IPS-20b (cell line): ENCODE measurements at regions not wholly inside any gene's neighbourhood (a gene's known extent, or its start where the extent isn't known, plus 50 kb on each side); places are given as distances from the start of the nearest gene placed in this dataset.
A peak's percentile ranks its signal among the peaks of the same experiment; 100 is the strongest.
"Not testable (repeated sequence)": the region's sequence is repeated elsewhere in the genome, so short reads cannot be mapped to it uniquely, and the experiment has no call there.

Source experiments
- H3K27ac ChIP-seq: one replicate; pipeline ENCODE4 v1.5.1; 2013; ENCODE audit warnings: low read length
- H3K27me3 ChIP-seq: 2 replicates; pipeline ENCODE4 v1.6.1; 2013; ENCODE audit warnings: mild to moderate bottlenecking, low read length, inconsistent platforms; ENCODE audit not compliant: insufficient read depth
- H3K36me3 ChIP-seq: 2 replicates; pipeline ENCODE4 v1.6.1; 2013; ENCODE audit warnings: low read depth, mild to moderate bottlenecking, inconsistent platforms, low read length, moderate library complexity; ENCODE audit not compliant: insufficient read depth
- H3K4me1 ChIP-seq: 2 replicates; pipeline ENCODE4 v1.6.1; 2013; ENCODE audit warnings: mild to moderate bottlenecking, control low read depth, inconsistent platforms, low read length, moderate library complexity; ENCODE audit not compliant: insufficient read depth
- H3K4me3 ChIP-seq: 2 replicates; pipeline ENCODE4 v1.5.1; 2013; ENCODE audit warnings: mild to moderate bottlenecking, low read length, inconsistent platforms
- H3K9ac ChIP-seq: 2 replicates; pipeline ENCODE4 v1.6.1; 2013; ENCODE audit warnings: low read depth, mild to moderate bottlenecking, inconsistent platforms, low read length, moderate library complexity
- H3K9me3 ChIP-seq: 2 replicates; pipeline ENCODE4 v1.6.1; 2013; ENCODE audit warnings: mild to moderate bottlenecking, low read depth, low read length, inconsistent platforms; ENCODE audit not compliant: insufficient read depth

DNA sequence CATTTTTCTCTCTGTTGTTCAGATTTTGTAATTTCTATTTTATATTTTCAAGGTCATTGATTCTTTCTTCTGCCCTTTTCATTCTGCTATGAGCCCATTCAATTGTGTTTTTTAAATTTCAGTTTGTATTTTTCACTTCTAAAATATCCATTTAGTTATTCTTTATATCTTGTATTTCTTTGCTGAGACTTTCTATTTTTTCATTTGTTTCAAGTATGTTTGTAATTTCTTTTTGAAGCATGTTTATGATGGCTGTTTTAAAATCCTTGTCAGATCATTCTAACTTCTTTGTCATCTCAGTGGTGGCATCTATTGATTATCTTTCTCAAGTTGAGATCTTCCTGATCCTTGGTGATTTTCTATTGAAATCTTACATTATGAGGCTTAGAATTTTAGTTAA is 157.2 kb upstream of the USP9X start:
- H3K9ac ChIP-seq, result no peak overlapping the region
- no peak overlapping the region for H3K4me3 ChIP-seq
- no peaks in the 10 kb centered on the region for H3K4me1 ChIP-seq
- H3K27ac ChIP-seq, result no peak overlapping the region
- no peaks in the 10 kb centered on the region for H3K9me3 ChIP-seq
- no peaks in the 10 kb centered on the region for H3K27me3 ChIP-seq
- no peaks in the 10 kb centered on the region for H3K36me3 ChIP-seq

- Histone ChIP-seq H3K4me3 (no peak overlapping the region), H3K9ac (no peak overlapping the region), H3K27ac (no peak overlapping the region), H3K36me3 (no peaks in the 10 kb centered on the region), H3K9me3 (no peaks in the 10 kb centered on the region), H3K27me3 (no peaks in the 10 kb centered on the region), H3K4me1 (no peaks in the 10 kb centered on the region; the same call in 1 of the 2 replicates)
Measured at GRCh38 chrX:40931921-40932320, 153.3 kb upstream of the USP9X start.

GRCh38 chrX:40933132-40933705 is 152.0 kb upstream of the USP9X start:
- Histone ChIP-seq H3K27me3 (no peaks in the 10 kb centered on the region), H3K9me3 (no peaks in the 10 kb centered on the region), H3K4me1 (no peaks in the 10 kb centered on the region; the same call in 1 of the 2 replicates), H3K27ac (no peak overlapping the region), H3K4me3 (no peak overlapping the region), H3K36me3 (no peaks in the 10 kb centered on the region), H3K9ac (peak overlapping the region; percentile 1; the same call in 1 of the 2 replicates)

DNA sequence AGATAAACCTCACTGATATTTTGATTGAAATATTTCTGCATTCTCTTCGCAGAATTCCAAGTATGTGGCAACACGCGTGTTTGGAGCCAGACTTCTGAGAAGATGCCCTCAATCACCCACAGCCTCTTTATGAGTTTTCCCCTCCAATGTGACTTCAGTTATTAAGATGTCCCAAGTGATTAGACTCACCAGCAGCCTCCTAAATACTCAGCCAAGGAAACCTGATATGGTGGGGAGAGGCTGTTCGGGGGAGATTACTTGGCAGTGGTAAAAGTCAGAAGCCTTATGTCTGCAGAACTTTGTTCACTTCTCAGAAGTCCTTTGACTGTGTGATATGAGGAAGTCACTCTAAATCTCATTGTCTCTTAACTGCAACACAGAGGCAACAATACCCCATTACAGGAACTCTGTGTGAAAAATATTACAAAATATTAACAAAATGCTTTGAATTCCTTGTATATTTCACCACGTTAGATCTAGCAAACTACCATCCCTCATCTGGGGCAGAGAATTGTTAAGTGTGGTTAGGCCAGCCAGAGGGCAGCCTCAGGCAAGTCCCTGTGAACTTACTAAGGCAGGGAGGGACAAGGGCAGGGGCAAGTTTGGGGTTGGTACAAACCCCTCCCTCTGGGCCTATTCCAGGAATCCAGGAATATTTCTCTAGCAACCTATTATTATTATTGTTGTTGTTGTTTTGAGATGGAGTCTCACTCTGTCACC is 151.4 kb upstream of the USP9X start:
- H3K27me3 ChIP-seq, result no peaks in the 10 kb centered on the region
- no peak overlapping the region for H3K27ac ChIP-seq
- H3K9me3 ChIP-seq, result no peaks in the 10 kb centered on the region
- no peak overlapping the region for H3K4me3 ChIP-seq
- no peaks in the 10 kb centered on the region; the same call in 1 of the 2 replicates for H3K4me1 ChIP-seq
- peak overlapping the region; percentile 1; the same call in 1 of the 2 replicates for H3K9ac ChIP-seq
- H3K36me3 ChIP-seq, result no peaks in the 10 kb centered on the region

DNA sequence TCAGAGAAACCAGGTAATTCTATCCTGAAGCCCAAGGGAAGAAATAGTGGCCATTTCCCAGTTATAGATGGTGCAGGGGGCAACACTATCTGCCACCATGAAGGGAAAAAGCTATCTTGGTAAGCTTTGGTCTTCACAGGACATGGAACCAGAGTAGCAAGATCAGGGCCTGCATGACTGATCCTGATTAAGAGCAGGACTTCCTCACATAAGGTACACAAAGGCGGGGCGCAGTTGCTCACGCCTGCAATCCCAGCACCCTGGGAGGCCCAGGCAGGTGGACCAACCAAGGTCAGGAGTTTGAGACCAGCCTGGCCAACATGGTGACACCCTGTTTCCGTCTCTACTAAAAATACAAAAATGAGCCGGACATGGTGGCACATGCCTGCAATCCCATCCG is 148.4 kb upstream of the USP9X start:
- no peak overlapping the region for H3K9ac ChIP-seq
- no peaks in the 10 kb centered on the region; the same call in 1 of the 2 replicates for H3K4me1 ChIP-seq
- H3K36me3 ChIP-seq, result no peaks in the 10 kb centered on the region
- H3K9me3 ChIP-seq, result no peaks in the 10 kb centered on the region
- no peak overlapping the region for H3K4me3 ChIP-seq
- no peak overlapping the region for H3K27ac ChIP-seq
- no peaks in the 10 kb centered on the region for H3K27me3 ChIP-seq

GRCh38 chrX:40938423-40938822 is 146.8 kb upstream of the USP9X start:
- Histone ChIP-seq H3K9me3 (no peaks in the 10 kb centered on the region), H3K36me3 (no peaks in the 10 kb centered on the region), H3K9ac (no peak overlapping the region), H3K4me1 (no peaks in the 10 kb centered on the region; the same call in 1 of the 2 replicates), H3K4me3 (no peak overlapping the region), H3K27ac (no peak overlapping the region), H3K27me3 (no peaks in the 10 kb centered on the region)

DNA sequence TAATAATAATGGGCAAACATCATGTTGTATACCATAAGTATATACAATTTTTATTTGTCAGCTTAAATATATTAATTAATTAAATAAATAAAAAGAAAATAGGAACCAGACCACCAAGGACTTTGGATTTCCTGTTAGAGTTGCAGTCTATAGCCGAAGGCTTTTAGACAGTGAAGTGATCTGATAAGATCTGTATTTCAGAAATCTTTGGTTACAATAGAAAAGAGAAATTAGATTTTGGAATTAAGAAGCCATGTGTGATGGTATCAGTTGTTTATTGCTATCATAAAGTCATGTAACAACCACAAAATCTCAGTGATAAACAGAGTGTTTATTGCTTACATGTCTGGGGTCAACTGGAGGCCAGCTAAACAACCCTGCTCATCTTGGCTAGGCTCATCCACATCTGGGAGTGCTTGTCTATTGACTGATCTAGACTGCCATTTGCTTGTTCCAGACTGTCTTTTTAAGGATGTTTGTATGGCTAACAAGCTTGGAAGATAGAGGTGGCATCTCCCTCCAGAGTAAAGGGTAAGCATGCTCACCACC is 142.1 kb upstream of the USP9X start:
- H3K9me3 ChIP-seq, result no peaks in the 10 kb centered on the region
- no peak overlapping the region for H3K27ac ChIP-seq
- no peaks in the 10 kb centered on the region for H3K36me3 ChIP-seq
- H3K27me3 ChIP-seq, result no peaks in the 10 kb centered on the region
- H3K4me1 ChIP-seq, result no peaks in the 10 kb centered on the region
- H3K9ac ChIP-seq, result no peak overlapping the region
- H3K4me3 ChIP-seq, result no peak overlapping the region

- Histone ChIP-seq H3K4me1 (peaks cover 6% of the 10 kb centered on the region; the same call in 1 of the 2 replicates), H3K36me3 (no peaks in the 10 kb centered on the region), H3K9me3 (no peaks in the 10 kb centered on the region), H3K4me3 (no peak overlapping the region), H3K9ac (no peak overlapping the region), H3K27ac (no peak overlapping the region), H3K27me3 (no peaks in the 10 kb centered on the region)
Measured at GRCh38 chrX:40945361-40945713, 139.9 kb upstream of the USP9X start.

DNA sequence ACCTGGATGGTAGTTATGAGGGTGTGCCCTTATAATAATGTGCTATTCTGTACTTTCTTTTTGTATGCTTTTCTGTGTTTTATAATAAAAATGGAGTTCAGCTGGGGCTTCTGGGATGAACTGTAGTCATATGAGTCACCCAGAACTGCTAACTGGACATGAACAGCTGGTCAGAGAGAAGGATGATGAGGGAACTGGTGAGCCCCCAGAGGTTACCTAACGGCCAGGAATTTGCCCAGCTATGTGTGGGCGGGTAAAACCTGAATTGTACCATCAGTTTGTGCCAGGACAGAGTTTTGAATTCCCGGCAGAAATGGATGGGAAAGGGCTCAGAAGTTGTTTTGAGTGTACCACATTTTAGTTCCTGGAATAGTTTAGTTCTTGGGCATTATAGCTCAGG is 138.0 kb upstream of the USP9X start:
- Histone ChIP-seq H3K27me3 (no peaks in the 10 kb centered on the region), H3K36me3 (no peaks in the 10 kb centered on the region), H3K9ac (no peak overlapping the region), H3K9me3 (no peaks in the 10 kb centered on the region), H3K4me1 (peaks cover 8% of the 10 kb centered on the region; the same call in 1 of the 2 replicates), H3K4me3 (no peak overlapping the region), H3K27ac (no peak overlapping the region)

- H3K4me3 ChIP-seq, result no peak overlapping the region
- H3K27me3 ChIP-seq, result no peaks in the 10 kb centered on the region
- no peak overlapping the region for H3K27ac ChIP-seq
- H3K9me3 ChIP-seq, result no peaks in the 10 kb centered on the region
- no peak overlapping the region for H3K9ac ChIP-seq
- H3K4me1 ChIP-seq, result peaks cover 8% of the 10 kb centered on the region; the same call in 1 of the 2 replicates
- H3K36me3 ChIP-seq, result no peaks in the 10 kb centered on the region
Measured at GRCh38 chrX:40949071-40949470, 136.2 kb upstream of the USP9X start.

DNA sequence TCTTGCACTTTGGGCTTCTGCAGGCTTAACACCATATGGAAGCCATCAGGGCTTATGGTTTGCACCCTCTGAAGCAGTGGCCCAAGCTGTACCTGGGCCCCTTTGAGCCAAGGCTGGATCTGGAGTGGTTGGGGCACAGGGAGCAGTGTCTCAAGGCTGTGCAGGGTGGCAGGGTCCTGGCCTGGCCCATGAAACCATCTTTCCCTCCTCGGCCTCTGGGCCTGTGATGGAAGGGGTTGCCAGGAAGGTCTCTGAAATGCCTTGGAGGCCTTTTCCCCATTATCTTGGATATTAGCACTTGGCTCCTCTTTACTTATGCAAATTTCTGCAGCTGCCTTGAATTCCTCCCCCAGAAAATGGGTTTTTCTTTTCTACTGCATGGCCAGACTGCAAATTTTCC is 134.7 kb upstream of the USP9X start:
- Histone ChIP-seq H3K27ac (peak overlapping the region; percentile 54), H3K4me3 (peak overlapping the region; percentile 42), H3K9me3 (no peaks in the 10 kb centered on the region), H3K9ac (peak overlapping the region; percentile 59; the same call in 1 of the 2 replicates), H3K4me1 (peaks cover 8% of the 10 kb centered on the region; the same call in 1 of the 2 replicates), H3K36me3 (no peaks in the 10 kb centered on the region), H3K27me3 (no peaks in the 10 kb centered on the region)

GRCh38 chrX:40951407-40951806 is 133.8 kb upstream of the USP9X start:
- peak overlapping the region; percentile 20; the same call in 1 of the 2 replicates for H3K9ac ChIP-seq
- not testable (repeated sequence) for H3K9me3 ChIP-seq, H3K4me1 ChIP-seq, H3K27me3 ChIP-seq, H3K36me3 ChIP-seq
- peak overlapping the region; percentile 42; the same call in 1 of the 2 replicates for H3K4me3 ChIP-seq
- peak overlapping the region; percentile 65 for H3K27ac ChIP-seq
